RKO (cell line): ENCODE measurements at regions not wholly inside any gene's neighbourhood (a gene's known extent, or its start where the extent isn't known, plus 50 kb on each side); places are given as distances from the start of the nearest gene placed in this dataset.

Experiments used
- DNase-seq: peaks from one replicate; pipeline ENCODE4 v3.0.0-alpha.2; 2016; ENCODE audit warnings: low spot score

- DNase-seq: no peak
Measured at GRCh38 chr2:185891403-185891802, 152.8 kb downstream of the FSIP2 start.

GRCh38 chr2:185891804-185892411, 153.3 kb downstream of the FSIP2 start:
- no peak for DNase-seq

- DNase-seq: no peak
Measured at GRCh38 chr2:185892484-185892883, 153.9 kb downstream of the FSIP2 start.

- no peak for DNase-seq
Measured at GRCh38 chr2:185894223-185894622, 155.6 kb downstream of the FSIP2 start.

GRCh38 chr2:185895828-185896693, 157.5 kb downstream of the FSIP2 start:
- DNase-seq: no peak

GRCh38 chr2:185899366-185899765, 160.8 kb downstream of the FSIP2 start:
- no peak for DNase-seq

GRCh38 chr2:185919155-185919554, 180.6 kb downstream of the FSIP2 start:
- DNase-seq: peak; percentile 13

GRCh38 chr2:185921048-185921756, 182.6 kb downstream of the FSIP2 start:
- no peak for DNase-seq

- no peak for DNase-seq
Measured at GRCh38 chr2:185934232-185934631, 195.6 kb downstream of the FSIP2 start.

GRCh38 chr2:185939858-185940257, 201.3 kb downstream of the FSIP2 start:
- no peak for DNase-seq

- DNase-seq: no peak
Measured at GRCh38 chr2:185942855-185943254, 204.3 kb downstream of the FSIP2 start.

GRCh38 chr2:185947722-185948121, 209.1 kb downstream of the FSIP2 start:
- DNase-seq: no peak

GRCh38 chr2:185952100-185952499, 213.5 kb downstream of the FSIP2 start:
- DNase-seq: no peak

- DNase-seq: no peak
Measured at GRCh38 chr2:185954389-185954788, 215.8 kb downstream of the FSIP2 start.

- no peak for DNase-seq
Measured at GRCh38 chr2:185955050-185955449, 216.4 kb downstream of the FSIP2 start.

- DNase-seq: no peak
Measured at GRCh38 chr2:185967335-185967734, 228.7 kb downstream of the FSIP2 start.

GRCh38 chr2:185970148-185970852, 231.7 kb downstream of the FSIP2 start:
- no peak for DNase-seq

- DNase-seq: peak; percentile 3
Measured at GRCh38 chr2:185978634-185979407, 240.2 kb downstream of the FSIP2 start.

- peak; percentile 67 for DNase-seq
Measured at GRCh38 chr2:185979546-185980071, 241.0 kb downstream of the FSIP2 start.

GRCh38 chr2:185980944-185981343, 242.3 kb downstream of the FSIP2 start:
- DNase-seq: no peak

- DNase-seq: no peak
Measured at GRCh38 chr2:185984670-185985069, 246.1 kb downstream of the FSIP2 start.
